OCI-LY1 (cell line): ENCODE measurements at regions not wholly inside any gene's neighbourhood (a gene's known extent, or its start where the extent isn't known, plus 50 kb on each side); places are given as distances from the start of the nearest gene placed in this dataset.

Source experiments
- EZH2 ChIP-seq: fragments of 200-600 bp; sonication (generic), shearing (Covaris generic); IDR thresholded peaks from 2 replicates; pipeline ENCODE4 v1.8.0; 2017; ENCODE audit warnings: borderline replicate concordance, mixed run types, mild to moderate bottlenecking, antibody characterized with exemption, low read length, moderate library complexity, mixed read lengths
- TF ChIP-seq, protein P1 (sequence below): fragments of 200-600 bp; sonication (generic), shearing (Covaris generic); IDR thresholded peaks from 2 replicates; pipeline ENCODE4 v1.5.1; 2017; ENCODE audit warnings: mild to moderate bottlenecking, antibody characterized with exemption, low read length, moderate library complexity, mixed read lengths

DNA sequence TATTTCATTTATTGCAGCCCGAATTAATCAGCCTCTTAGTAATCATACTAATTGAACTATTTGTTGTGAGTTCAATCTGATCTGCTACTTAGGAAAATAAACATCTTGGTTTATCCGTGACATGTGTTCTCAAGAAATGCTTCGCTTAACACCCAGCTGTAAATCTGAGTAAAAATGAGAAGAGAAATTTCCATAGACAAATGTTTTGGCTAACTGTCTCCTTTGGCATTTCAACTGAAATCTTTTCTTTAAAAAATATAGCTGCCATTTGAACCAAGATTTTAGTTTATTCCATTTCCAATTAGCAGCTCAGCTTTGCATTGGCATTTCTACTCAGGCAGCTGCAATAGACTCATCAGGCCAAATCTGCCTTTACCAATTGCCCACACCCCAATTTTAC, 180.5 kb upstream of the PTER start:
- TF ChIP-seq EZH2: no peak
- TF ChIP-seq, protein P1, sequence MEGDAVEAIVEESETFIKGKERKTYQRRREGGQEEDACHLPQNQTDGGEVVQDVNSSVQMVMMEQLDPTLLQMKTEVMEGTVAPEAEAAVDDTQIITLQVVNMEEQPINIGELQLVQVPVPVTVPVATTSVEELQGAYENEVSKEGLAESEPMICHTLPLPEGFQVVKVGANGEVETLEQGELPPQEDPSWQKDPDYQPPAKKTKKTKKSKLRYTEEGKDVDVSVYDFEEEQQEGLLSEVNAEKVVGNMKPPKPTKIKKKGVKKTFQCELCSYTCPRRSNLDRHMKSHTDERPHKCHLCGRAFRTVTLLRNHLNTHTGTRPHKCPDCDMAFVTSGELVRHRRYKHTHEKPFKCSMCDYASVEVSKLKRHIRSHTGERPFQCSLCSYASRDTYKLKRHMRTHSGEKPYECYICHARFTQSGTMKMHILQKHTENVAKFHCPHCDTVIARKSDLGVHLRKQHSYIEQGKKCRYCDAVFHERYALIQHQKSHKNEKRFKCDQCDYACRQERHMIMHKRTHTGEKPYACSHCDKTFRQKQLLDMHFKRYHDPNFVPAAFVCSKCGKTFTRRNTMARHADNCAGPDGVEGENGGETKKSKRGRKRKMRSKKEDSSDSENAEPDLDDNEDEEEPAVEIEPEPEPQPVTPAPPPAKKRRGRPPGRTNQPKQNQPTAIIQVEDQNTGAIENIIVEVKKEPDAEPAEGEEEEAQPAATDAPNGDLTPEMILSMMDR: no peak
